B cell (primary cell): ENCODE measurements at regions not wholly inside any gene's neighbourhood (a gene's known extent, or its start where the extent isn't known, plus 50 kb on each side); places are given as distances from the start of the nearest gene placed in this dataset.

Experiments used
- EZH2 ChIP-seq: IDR thresholded peaks from 2 replicates; pipeline ENCODE4 v1.6.1; 2012; ENCODE audit warnings: borderline replicate concordance, low read depth, mild to moderate bottlenecking, moderate library complexity, low read length; ENCODE audit not compliant: insufficient read depth, poor library complexity, severe bottlenecking
- TF ChIP-seq, protein P1 (sequence below): fragments of 200-600 bp; IDR thresholded peaks from one replicate; pipeline ENCODE4 v1.8.0; 2022; ENCODE audit warnings: antibody characterized with exemption, mild to moderate bottlenecking

DNA sequence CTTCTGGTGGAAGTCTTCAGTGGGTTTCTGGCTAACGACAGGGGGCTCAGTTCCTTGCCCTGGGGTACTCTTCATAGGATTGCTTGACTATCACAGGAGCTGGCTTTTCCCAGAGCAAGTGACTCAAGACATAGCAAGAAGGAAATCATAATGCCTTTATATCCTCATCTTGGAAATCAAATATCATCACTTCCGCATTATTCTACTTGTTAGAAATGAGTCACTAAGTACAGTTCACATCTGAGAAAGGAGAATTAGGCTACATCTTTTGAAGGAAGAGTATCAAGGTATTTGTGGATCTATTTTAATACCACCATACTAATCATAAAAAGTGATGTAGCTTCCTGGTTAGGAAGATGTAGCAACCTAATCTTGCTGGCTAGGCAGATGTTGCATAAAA is 148.2 kb upstream of the RAI14 start:
- TF ChIP-seq, protein P1, sequence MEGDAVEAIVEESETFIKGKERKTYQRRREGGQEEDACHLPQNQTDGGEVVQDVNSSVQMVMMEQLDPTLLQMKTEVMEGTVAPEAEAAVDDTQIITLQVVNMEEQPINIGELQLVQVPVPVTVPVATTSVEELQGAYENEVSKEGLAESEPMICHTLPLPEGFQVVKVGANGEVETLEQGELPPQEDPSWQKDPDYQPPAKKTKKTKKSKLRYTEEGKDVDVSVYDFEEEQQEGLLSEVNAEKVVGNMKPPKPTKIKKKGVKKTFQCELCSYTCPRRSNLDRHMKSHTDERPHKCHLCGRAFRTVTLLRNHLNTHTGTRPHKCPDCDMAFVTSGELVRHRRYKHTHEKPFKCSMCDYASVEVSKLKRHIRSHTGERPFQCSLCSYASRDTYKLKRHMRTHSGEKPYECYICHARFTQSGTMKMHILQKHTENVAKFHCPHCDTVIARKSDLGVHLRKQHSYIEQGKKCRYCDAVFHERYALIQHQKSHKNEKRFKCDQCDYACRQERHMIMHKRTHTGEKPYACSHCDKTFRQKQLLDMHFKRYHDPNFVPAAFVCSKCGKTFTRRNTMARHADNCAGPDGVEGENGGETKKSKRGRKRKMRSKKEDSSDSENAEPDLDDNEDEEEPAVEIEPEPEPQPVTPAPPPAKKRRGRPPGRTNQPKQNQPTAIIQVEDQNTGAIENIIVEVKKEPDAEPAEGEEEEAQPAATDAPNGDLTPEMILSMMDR, result no peak
- TF ChIP-seq EZH2, result no peak
